ENCODE measurements at regions not wholly inside any gene's neighbourhood (a gene's known extent, or its start where the extent isn't known, plus 50 kb on each side); places are given as distances from the start of the nearest gene placed in this dataset.

DNA sequence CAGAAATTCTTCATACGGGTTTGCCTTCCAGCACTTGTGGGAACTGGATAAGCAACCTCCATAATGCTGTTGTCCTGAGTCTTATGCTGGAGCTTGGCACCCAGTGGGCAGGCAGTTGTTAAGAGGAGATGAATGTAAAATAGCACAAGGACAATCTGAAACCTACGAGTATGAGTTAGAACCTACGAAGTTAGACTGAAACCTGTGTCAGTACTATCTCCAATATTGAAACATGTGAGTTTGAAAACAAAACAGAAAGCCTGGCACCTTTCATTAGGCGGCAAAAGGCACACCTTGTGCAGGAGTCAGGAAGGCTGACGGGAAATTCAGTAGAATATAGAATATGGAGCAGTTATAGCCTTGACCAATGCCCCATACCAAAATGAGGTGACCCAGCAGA lies 489.7 kb upstream of the RGS18 start:
- H3K4me3 ChIP-seq (ENCODE audit: low read length), result no peak overlapping the region
- no peak overlapping the region for H3K9ac ChIP-seq (ENCODE audit: low read length)
- H3K9me3 ChIP-seq (ENCODE audit: insufficient read depth, low read length), result no peaks in the 10 kb centered on the region
- H3K27ac ChIP-seq (ENCODE audit: low read length), result no peak overlapping the region
- no peaks in the 10 kb centered on the region for H4K20me1 ChIP-seq (ENCODE audit: insufficient read depth, low read length)
- H3K4me1 ChIP-seq (ENCODE audit: low read length), result 0 out of 2 replicates have a peak, but pooled peaks cover 5% of the 10 kb centered on the region
- H3K27me3 ChIP-seq (ENCODE audit: low read depth, low read length), result no peaks in the 10 kb centered on the region
- peak overlapping the region; percentile 12; the same call in 1 of the 2 replicates for H3K4me2 ChIP-seq (ENCODE audit: low read length)
- no peaks in the 10 kb centered on the region for H3K36me3 ChIP-seq (replicated peaks; ENCODE audit: low read depth, low read length)
- peak overlapping the region; percentile 75 for H2AFZ ChIP-seq (ENCODE audit: low read depth, low read length)
- no peaks in the 10 kb centered on the region for H3K79me2 ChIP-seq (ENCODE audit: low read length)
- no peak for TF ChIP-seq EZH2phosphoT487 (IDR thresholded peaks at IDR 0.05; ENCODE audit: low read depth)

DNA sequence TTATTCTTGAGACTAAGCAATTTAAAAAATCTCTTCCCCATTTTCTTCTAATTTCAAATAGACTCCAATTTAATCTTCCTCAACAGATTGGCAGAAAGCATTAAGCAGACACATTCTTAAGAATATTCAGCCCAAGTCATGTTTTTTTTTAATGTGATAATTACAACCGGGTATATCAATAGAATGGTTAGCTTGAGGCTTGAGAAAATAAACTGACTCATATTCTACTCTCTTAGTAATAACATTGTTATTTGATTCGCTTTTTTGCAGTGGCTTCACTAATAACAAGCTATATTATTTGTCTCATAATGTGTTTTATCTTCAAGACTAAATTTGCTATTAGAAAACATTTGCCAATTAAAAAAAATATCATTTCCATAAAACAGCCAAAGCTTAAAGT lies 488.6 kb upstream of the RGS18 start:
- Histone ChIP-seq H3K4me3 (ENCODE audit: low read length) (no peak overlapping the region), H3K79me2 (ENCODE audit: low read length) (no peaks in the 10 kb centered on the region), H3K4me2 (ENCODE audit: low read length) (0 out of 2 replicates have a peak overlapping the region, but pooled peaks have one; percentile 33), H4K20me1 (ENCODE audit: insufficient read depth, low read length) (no peaks in the 10 kb centered on the region), H3K4me1 (ENCODE audit: low read length) (0 out of 2 replicates have a peak, but pooled peaks cover 5% of the 10 kb centered on the region), H3K9ac (ENCODE audit: low read length) (no peak overlapping the region), H3K9me3 (ENCODE audit: insufficient read depth, low read length) (no peaks in the 10 kb centered on the region), H3K27me3 (ENCODE audit: low read depth, low read length) (no peaks in the 10 kb centered on the region), H2AFZ (ENCODE audit: low read depth, low read length) (peak overlapping the region; percentile 24; the same call in 1 of the 2 replicates), H3K36me3 (replicated peaks; ENCODE audit: low read depth, low read length) (no peaks in the 10 kb centered on the region), H3K27ac (ENCODE audit: low read length) (no peak overlapping the region)
- TF ChIP-seq EZH2phosphoT487 (IDR thresholded peaks at IDR 0.05; ENCODE audit: low read depth), result no peak
- no peak for TF ChIP-seq CTCF (IDR thresholded peaks at IDR 0.05; ENCODE audit: low read depth, low read length)

DNA sequence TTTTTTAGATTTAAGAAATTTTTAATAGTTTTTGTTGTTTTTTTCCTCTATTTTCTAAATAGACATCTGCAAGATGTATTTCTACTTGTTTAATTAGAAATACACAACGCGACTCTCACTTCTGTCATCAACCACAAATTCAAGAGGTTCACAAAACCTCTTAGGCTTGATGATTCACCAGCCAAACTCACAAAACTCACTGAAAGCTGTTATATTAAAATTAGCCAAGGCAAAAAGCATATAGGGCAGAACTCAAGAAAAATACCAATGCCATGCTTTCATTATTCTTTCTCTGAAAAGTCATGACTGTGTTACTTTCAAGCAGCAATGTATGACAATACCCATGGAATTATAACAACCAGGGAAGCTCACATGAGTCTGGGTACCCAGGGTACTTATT lies 487.0 kb upstream of the RGS18 start:
- H3K9me3 ChIP-seq (ENCODE audit: insufficient read depth, low read length), result no peaks in the 10 kb centered on the region

DNA sequence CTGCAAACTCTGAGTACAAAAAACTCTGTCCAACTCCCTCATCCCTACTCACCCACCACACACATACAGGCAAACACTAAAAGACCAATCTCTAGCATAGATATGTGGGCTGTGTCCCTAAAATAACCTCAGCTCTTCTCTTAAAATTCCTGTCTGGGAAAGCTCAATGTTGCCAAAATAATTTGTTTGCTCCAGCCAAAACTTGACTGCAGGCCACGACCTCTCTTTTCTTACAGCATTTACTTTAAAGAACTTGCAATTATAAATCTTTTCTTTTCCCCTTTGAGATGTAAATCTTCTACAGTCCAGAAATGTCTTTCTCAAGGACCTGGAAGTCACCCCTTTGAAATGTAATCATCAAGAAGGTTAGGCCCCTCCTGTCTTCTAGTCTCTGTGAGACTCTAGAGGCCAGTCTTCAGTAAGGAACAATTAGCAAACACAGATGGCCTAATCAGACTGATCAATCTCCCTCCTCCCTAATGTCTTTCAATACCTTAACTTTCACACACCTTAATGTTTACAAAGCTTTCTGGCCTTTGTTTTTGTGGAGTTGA lies 483.6 kb upstream of the RGS18 start:
- no peak overlapping the region for H3K4me2 ChIP-seq (ENCODE audit: low read length)
- TF ChIP-seq EZH2phosphoT487 (IDR thresholded peaks at IDR 0.05; ENCODE audit: low read depth) (no peak), CTCF (IDR thresholded peaks at IDR 0.05; ENCODE audit: low read depth, low read length) (no peak)
- H3K9ac ChIP-seq (ENCODE audit: low read length), result no peak overlapping the region
- H3K9me3 ChIP-seq (ENCODE audit: insufficient read depth, low read length), result no peaks in the 10 kb centered on the region
- no peak overlapping the region for H2AFZ ChIP-seq (ENCODE audit: low read depth, low read length)
- H3K36me3 ChIP-seq (replicated peaks; ENCODE audit: low read depth, low read length), result no peaks in the 10 kb centered on the region
- H3K27ac ChIP-seq (ENCODE audit: low read length), result no peak overlapping the region
- no peaks in the 10 kb centered on the region for H4K20me1 ChIP-seq (ENCODE audit: insufficient read depth, low read length)
- no peaks in the 10 kb centered on the region for H3K27me3 ChIP-seq (ENCODE audit: low read depth, low read length)
- H3K4me1 ChIP-seq (ENCODE audit: low read length), result peaks cover 8% of the 10 kb centered on the region
- H3K79me2 ChIP-seq (ENCODE audit: low read length), result no peaks in the 10 kb centered on the region
- H3K4me3 ChIP-seq (ENCODE audit: low read length), result no peak overlapping the region

More for the DNA sequence above, 487.0 kb upstream of the RGS18 start:
- Histone ChIP-seq H3K27ac (ENCODE audit: low read length) (no peak overlapping the region), H4K20me1 (ENCODE audit: insufficient read depth, low read length) (no peaks in the 10 kb centered on the region), H2AFZ (ENCODE audit: low read depth, low read length) (no peak overlapping the region), H3K79me2 (ENCODE audit: low read length) (no peaks in the 10 kb centered on the region), H3K4me1 (ENCODE audit: low read length) (peaks cover 12% of the 10 kb centered on the region), H3K4me2 (ENCODE audit: low read length) (no peak overlapping the region), H3K9ac (ENCODE audit: low read length) (no peak overlapping the region), H3K36me3 (replicated peaks; ENCODE audit: low read depth, low read length) (no peaks in the 10 kb centered on the region), H3K27me3 (ENCODE audit: low read depth, low read length) (no peaks in the 10 kb centered on the region), H3K4me3 (ENCODE audit: low read length) (no peak overlapping the region)
- TF ChIP-seq CTCF (IDR thresholded peaks at IDR 0.05; ENCODE audit: low read depth, low read length), result no peak
- TF ChIP-seq EZH2phosphoT487 (IDR thresholded peaks at IDR 0.05; ENCODE audit: low read depth), result no peak
